PC-9 (cell line): ENCODE measurements at regions not wholly inside any gene's neighbourhood (a gene's known extent, or its start where the extent isn't known, plus 50 kb on each side); places are given as distances from the start of the nearest gene placed in this dataset.

Experiments used
- CTCF ChIP-seq: fragments of 200-600 bp; sonication (generic); conservative IDR thresholded peaks from 2 replicates; pipeline ENCODE4 v1.6.1; 2017; ENCODE audit warnings: mixed run types, antibody characterized with exemption, mild to moderate bottlenecking, moderate library complexity
- EZH2 ChIP-seq: fragments of 200-600 bp; sonication (generic); IDR thresholded peaks from 2 replicates; pipeline ENCODE4 v1.8.0; 2017; ENCODE audit warnings: antibody characterized with exemption, low read depth

DNA sequence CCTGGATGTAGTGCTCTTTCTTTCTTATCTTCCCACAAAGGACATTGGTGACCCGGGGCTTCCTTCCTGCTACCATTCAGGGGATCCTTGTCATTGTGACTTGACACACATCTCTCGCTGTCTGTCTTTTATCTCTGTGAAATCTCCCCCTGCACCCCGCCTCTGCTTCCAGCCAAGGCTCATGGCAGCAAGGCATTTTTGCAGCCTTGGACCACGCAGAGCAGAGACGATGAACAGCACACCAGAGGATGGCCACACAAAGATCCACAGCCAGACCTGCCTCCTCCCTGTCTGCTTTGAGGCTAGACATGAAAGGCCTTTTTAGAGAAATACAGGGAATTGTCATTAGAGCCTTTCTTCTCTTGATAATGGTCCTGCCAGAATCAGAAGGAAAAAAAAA, 549.1 kb downstream of the CDK5RAP2 start:
- TF ChIP-seq CTCF (no peak), EZH2 (no peak)
